Fibroblast of pulmonary artery (primary cell): ENCODE measurements at regions not wholly inside any gene's neighbourhood (a gene's known extent, or its start where the extent isn't known, plus 50 kb on each side); places are given as distances from the start of the nearest gene placed in this dataset.

Experiments used
- DNase-seq: peaks from one replicate; pipeline ENCODE4 v3.0.0-alpha.2; 2010; ENCODE audit warnings: low read depth
- H3K4me3 ChIP-seq: replicated peaks from 2 replicates; pipeline ENCODE4 v1.5.1; 2011; ENCODE audit warnings: low read depth, mild to moderate bottlenecking, control low read depth, low read length, moderate library complexity
- CTCF ChIP-seq: IDR thresholded peaks from 2 replicates; pipeline ENCODE4 v1.5.1; 2011; ENCODE audit warnings: mild to moderate bottlenecking, control low read depth, low read length, inconsistent platforms; ENCODE audit errors: missing control alignments

GRCh38 chr1:56202186-56202585, 377.2 kb downstream of the PLPP3 start:
- TF ChIP-seq CTCF: no peak
- H3K4me3 ChIP-seq: no peak overlapping the region
- no peak for DNase-seq

GRCh38 chr1:56200896-56201295, 378.5 kb downstream of the PLPP3 start:
- DNase-seq: no peak
- H3K4me3 ChIP-seq: no peak overlapping the region
- TF ChIP-seq CTCF: no peak

GRCh38 chr1:56200442-56200841, 378.9 kb downstream of the PLPP3 start:
- no peak for TF ChIP-seq CTCF

GRCh38 chr1:56199956-56200355, 379.4 kb downstream of the PLPP3 start:
- DNase-seq: no peak
- no peak for TF ChIP-seq CTCF

More at GRCh38 chr1:56200442-56200841, 378.9 kb downstream of the PLPP3 start:
- no peak overlapping the region for H3K4me3 ChIP-seq
- DNase-seq: no peak

GRCh38 chr1:56199061-56199460, 380.3 kb downstream of the PLPP3 start:
- no peak overlapping the region for H3K4me3 ChIP-seq
- no peak for DNase-seq
- no peak for TF ChIP-seq CTCF

More at GRCh38 chr1:56199956-56200355, 379.4 kb downstream of the PLPP3 start:
- H3K4me3 ChIP-seq: no peak overlapping the region

- no peak for DNase-seq
- no peak overlapping the region for H3K4me3 ChIP-seq
- no peak for TF ChIP-seq CTCF
Measured at GRCh38 chr1:56197946-56198345, 381.4 kb downstream of the PLPP3 start.

- no peak for DNase-seq
- no peak for TF ChIP-seq CTCF
- H3K4me3 ChIP-seq: no peak overlapping the region
Measured at GRCh38 chr1:56196839-56197238, 382.5 kb downstream of the PLPP3 start.
